ENCODE measurements at regions not wholly inside any gene's neighbourhood (a gene's known extent, or its start where the extent isn't known, plus 50 kb on each side); places are given as distances from the start of the nearest gene placed in this dataset.

GRCh38 chr5:72688916-72689315 is 127.5 kb upstream of the TNPO1 start:
- TF ChIP-seq CTCF (IDR thresholded peaks at IDR 0.05) (no peak), POLR2A (IDR thresholded peaks at IDR 0.05) (no peak)
